ENCODE measurements at regions not wholly inside any gene's neighbourhood (a gene's known extent, or its start where the extent isn't known, plus 50 kb on each side); places are given as distances from the start of the nearest gene placed in this dataset.

DNA sequence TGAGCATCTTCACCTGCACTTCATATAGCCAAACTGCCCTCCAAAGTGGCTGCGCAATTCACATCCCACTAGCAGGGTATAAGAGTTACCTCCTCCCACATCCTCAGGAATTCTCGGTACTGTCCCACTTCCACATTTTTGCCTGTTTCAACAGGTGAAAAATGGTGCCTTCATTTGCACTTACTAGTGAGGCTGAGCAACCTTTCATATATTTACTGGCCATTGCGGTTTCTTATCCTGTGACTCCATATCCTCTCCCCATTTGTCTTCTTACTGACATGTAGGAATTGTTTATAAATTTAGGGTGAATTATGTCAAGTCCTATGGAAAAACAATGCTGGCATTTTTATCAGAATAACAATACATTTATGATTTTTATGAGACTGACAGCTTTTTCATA is 61.9 kb downstream of the NIBAN1 start:
- TF ChIP-seq CTCF (IDR thresholded peaks at IDR 0.05; ENCODE audit: low read depth, low read length, poor library complexity, severe bottlenecking) (no peak), EZH2phosphoT487 (IDR thresholded peaks at IDR 0.05; ENCODE audit: borderline replicate concordance, low read length) (no peak)

Measured in DOHH2 (cell line).